ENCODE measurements at regions not wholly inside any gene's neighbourhood (a gene's known extent, or its start where the extent isn't known, plus 50 kb on each side); places are given as distances from the start of the nearest gene placed in this dataset.

DNA sequence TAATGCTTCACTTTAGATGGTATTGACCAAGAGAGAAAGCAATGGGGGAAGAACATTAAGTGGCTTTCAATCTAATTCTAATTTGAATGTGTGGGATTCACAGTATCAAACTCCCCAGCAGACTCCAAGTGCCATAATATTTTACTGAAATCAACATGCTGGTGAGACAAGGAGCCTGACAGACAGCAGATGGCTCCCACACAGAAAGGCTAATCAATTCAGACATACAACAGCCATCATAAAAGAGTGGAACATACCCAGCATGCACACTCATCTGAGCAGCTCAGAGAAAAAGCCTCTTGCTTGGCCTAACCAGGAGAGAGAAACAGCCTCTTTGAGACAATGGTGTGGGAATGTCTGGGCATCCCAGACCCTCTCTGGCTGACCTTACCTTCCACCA is 186.5 kb upstream of the SKOR2 start:
- Histone ChIP-seq H2BK15ac (ENCODE audit: low read depth, low read length) (no peak overlapping the region), H3K23ac (ENCODE audit: low read depth, low read length) (no peak overlapping the region), H3K18ac (ENCODE audit: low read depth, low read length) (no peak overlapping the region), H3K4me2 (ENCODE audit: low read depth, low read length) (no peak overlapping the region), H4K5ac (ENCODE audit: low read depth, low read length) (no peak overlapping the region), H3K56ac (ENCODE audit: extremely low read depth, insufficient read depth, low read length) (no peak overlapping the region), H3K79me1 (ENCODE audit: low read depth in 1 of 2, low read length in 2 of 2) (no peaks in the 10 kb centered on the region), H3K4ac (ENCODE audit: low read depth, low read length) (no peak overlapping the region), H3K36me3 (ENCODE audit: control insufficient read depth, insufficient read depth, low read length) (no peaks in the 10 kb centered on the region), H3K4me1 (ENCODE audit: control insufficient read depth, insufficient read depth, low read length) (no peaks in the 10 kb centered on the region), H2AK5ac (ENCODE audit: low read depth, low read length) (no peak overlapping the region), H4K8ac (ENCODE audit: low read depth in 2 of 2, low read length in 2 of 2) (no peak overlapping the region), H3K9ac (ENCODE audit: low read depth, low read length) (no peak overlapping the region), H3K14ac (replicated peaks; ENCODE audit: low read depth, low read length) (no peak overlapping the region), H4K20me1 (ENCODE audit: insufficient read depth, low read length) (no peaks in the 10 kb centered on the region), H3K27me3 (ENCODE audit: control insufficient read depth, insufficient read depth, low read length) (no peaks in the 10 kb centered on the region), H3K27ac (ENCODE audit: insufficient read depth, low read length) (no peak overlapping the region), H3K9me3 (ENCODE audit: control insufficient read depth, insufficient read depth, low read length) (peaks cover 4% of the 10 kb centered on the region), H2AK9ac (replicated peaks; ENCODE audit: low read depth, low read length, poor library complexity) (no peak overlapping the region), H2BK120ac (ENCODE audit: low read depth, low read length) (no peak overlapping the region), H2AFZ (replicated peaks; ENCODE audit: low read length, poor library complexity) (no peak overlapping the region), H4K91ac (ENCODE audit: insufficient read depth, low read depth, low read length) (no peak overlapping the region), H2BK5ac (ENCODE audit: low read depth, low read length, poor library complexity, severe bottlenecking) (no peak overlapping the region), H3K9me1 (ENCODE audit: insufficient read depth, low read length) (no peaks in the 10 kb centered on the region), H3K4me3 (ENCODE audit: insufficient read depth, low read depth, low read length) (no peak overlapping the region), H2BK20ac (ENCODE audit: low read depth, low read length) (no peak overlapping the region)
- dilution Hi-C loops (cut with HindIII; ENCODE audit: low sequenced_read_pairs, unreplicated experiment) (no loop called here), in situ Hi-C loops (cut with MboI; ENCODE audit: low sequenced_read_pairs) (no loop called here), intact Hi-C loops (cut with micrococcal nuclease) (no loop called here)
- TF ChIP-seq, protein P1, sequence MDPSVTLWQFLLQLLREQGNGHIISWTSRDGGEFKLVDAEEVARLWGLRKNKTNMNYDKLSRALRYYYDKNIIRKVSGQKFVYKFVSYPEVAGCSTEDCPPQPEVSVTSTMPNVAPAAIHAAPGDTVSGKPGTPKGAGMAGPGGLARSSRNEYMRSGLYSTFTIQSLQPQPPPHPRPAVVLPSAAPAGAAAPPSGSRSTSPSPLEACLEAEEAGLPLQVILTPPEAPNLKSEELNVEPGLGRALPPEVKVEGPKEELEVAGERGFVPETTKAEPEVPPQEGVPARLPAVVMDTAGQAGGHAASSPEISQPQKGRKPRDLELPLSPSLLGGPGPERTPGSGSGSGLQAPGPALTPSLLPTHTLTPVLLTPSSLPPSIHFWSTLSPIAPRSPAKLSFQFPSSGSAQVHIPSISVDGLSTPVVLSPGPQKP (IDR thresholded peaks at IDR 0.05; ENCODE audit: borderline replicate concordance, low read depth, low read length), result no peak
- TF ChIP-seq RFX5 (IDR thresholded peaks at IDR 0.05; ENCODE audit: low read depth, low read length) (no peak), MAFK (IDR thresholded peaks at IDR 0.05; ENCODE audit: low read depth, low read length) (no peak), MAZ (IDR thresholded peaks at IDR 0.05; ENCODE audit: borderline replicate concordance, low read depth, low read length) (no peak), POLR2A (IDR thresholded peaks at IDR 0.05; ENCODE audit: low read depth, low read length) (no peak), CEBPB (IDR thresholded peaks at IDR 0.05; ENCODE audit: low read depth, low read length) (no peak), BHLHE40 (IDR thresholded peaks at IDR 0.05; ENCODE audit: low read depth, low read length) (no peak), CHD1 (IDR thresholded peaks at IDR 0.05; ENCODE audit: low read depth, low read length) (no peak), MXI1 (IDR thresholded peaks at IDR 0.05; ENCODE audit: borderline replicate concordance, low read depth, low read length) (no peak), NFE2L2 (IDR thresholded peaks at IDR 0.05; ENCODE audit: low read depth, low read length) (no peak), FOS (IDR thresholded peaks at IDR 0.05; ENCODE audit: low read depth, low read length) (no peak), RAD21 (IDR thresholded peaks at IDR 0.05; ENCODE audit: low read length) (no peak), SMC3 (IDR thresholded peaks at IDR 0.05; ENCODE audit: low read depth, low read length) (no peak), RCOR1 (IDR thresholded peaks at IDR 0.05; ENCODE audit: insufficient replicate concordance, low read length) (no peak)
- TF ChIP-seq, protein P2, sequence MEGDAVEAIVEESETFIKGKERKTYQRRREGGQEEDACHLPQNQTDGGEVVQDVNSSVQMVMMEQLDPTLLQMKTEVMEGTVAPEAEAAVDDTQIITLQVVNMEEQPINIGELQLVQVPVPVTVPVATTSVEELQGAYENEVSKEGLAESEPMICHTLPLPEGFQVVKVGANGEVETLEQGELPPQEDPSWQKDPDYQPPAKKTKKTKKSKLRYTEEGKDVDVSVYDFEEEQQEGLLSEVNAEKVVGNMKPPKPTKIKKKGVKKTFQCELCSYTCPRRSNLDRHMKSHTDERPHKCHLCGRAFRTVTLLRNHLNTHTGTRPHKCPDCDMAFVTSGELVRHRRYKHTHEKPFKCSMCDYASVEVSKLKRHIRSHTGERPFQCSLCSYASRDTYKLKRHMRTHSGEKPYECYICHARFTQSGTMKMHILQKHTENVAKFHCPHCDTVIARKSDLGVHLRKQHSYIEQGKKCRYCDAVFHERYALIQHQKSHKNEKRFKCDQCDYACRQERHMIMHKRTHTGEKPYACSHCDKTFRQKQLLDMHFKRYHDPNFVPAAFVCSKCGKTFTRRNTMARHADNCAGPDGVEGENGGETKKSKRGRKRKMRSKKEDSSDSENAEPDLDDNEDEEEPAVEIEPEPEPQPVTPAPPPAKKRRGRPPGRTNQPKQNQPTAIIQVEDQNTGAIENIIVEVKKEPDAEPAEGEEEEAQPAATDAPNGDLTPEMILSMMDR (conservative IDR thresholded peaks at IDR 0.05; ENCODE audit: low read depth, low read length), result no peak
- TF ChIP-seq, protein P3, sequence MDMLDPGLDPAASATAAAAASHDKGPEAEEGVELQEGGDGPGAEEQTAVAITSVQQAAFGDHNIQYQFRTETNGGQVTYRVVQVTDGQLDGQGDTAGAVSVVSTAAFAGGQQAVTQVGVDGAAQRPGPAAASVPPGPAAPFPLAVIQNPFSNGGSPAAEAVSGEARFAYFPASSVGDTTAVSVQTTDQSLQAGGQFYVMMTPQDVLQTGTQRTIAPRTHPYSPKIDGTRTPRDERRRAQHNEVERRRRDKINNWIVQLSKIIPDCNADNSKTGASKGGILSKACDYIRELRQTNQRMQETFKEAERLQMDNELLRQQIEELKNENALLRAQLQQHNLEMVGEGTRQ (IDR thresholded peaks at IDR 0.05; ENCODE audit: low read depth, low read length), result no peak
- ATAC-seq (ENCODE audit: low read depth) (no peak), DNase-seq (no peak)
- ChIA-PET CTCF (no interaction called here), POLR2A (ENCODE audit: unreplicated experiment) (no interaction called here)
- no TSS peak for BruUV-seq (replicated peaks)
